Stimulated activated CD8-positive, alpha-beta memory T cell treated with anti-CD3 and anti-CD28 coated beads, Interleukin-15, amount 100 ng/mL, for 24 hours (primary cell): ENCODE measurements at regions not wholly inside any gene's neighbourhood (a gene's known extent, or its start where the extent isn't known, plus 50 kb on each side); places are given as distances from the start of the nearest gene placed in this dataset.
"Not testable (repeated sequence)": the region's sequence is repeated elsewhere in the genome, so short reads cannot be mapped to it uniquely, and the experiment has no call there.

Experiments
- DNase-seq: peaks from one replicate; pipeline ENCODE4 v3.0.0-alpha.2; 2020; ENCODE audit warnings: low read depth

- DNase-seq = no peak
These were observed 151.4 kb upstream of the EEA1 start for GRCh38 chr12:93080452-93080851.

GRCh38 chr12:93080994-93081809 lies 152.1 kb upstream of the EEA1 start:
- DNase-seq = no peak

GRCh38 chr12:93081810-93082165 lies 152.7 kb upstream of the EEA1 start:
- DNase-seq = no peak

DNA sequence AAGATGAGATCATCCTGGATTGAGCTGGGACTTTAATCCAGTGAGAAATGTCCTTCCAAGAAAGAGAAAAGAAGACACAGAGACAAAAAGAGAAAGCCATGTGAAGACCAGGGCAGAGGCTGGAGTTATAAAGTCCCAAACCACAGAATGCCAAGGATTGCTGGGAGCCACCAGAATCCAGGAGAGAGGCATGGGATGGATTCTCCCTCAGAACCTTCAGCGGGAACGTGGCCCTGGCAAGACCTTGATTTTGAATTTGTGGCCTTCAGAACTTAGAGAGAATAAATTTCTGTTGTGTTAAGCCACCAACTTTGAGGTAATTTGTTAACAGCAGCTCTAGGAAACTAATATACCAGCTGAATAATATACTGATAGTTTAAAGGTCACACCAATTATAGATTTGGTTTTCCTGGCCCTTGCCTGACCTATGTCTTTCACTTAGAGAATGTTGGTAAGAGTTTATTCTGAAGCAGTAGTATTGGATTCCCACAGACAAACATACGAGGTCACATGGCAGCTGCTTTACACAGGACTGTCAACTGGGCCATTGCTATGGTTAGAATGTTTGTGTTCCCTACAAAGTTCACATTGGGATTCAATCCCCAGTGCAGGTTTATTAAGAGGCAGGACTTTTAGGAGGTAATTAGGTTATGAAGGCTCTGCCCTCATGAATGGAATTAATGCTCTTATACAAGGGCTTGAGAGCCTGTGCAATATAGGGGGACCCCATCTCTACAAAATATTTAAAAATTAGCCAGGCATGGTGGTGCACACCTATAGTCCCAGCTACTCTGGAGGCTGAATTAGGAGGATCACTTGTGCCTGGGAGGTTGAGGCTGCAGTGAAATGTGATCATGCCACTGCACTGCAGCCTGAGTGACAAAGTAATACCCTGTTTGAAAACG lies 156.5 kb upstream of the EEA1 start:
- DNase-seq = no peak

GRCh38 chr12:93086288-93086727 lies 157.2 kb upstream of the EEA1 start:
- DNase-seq = no peak

- DNase-seq = no peak
These were observed 158.9 kb upstream of the EEA1 start for GRCh38 chr12:93087840-93088610.

DNA sequence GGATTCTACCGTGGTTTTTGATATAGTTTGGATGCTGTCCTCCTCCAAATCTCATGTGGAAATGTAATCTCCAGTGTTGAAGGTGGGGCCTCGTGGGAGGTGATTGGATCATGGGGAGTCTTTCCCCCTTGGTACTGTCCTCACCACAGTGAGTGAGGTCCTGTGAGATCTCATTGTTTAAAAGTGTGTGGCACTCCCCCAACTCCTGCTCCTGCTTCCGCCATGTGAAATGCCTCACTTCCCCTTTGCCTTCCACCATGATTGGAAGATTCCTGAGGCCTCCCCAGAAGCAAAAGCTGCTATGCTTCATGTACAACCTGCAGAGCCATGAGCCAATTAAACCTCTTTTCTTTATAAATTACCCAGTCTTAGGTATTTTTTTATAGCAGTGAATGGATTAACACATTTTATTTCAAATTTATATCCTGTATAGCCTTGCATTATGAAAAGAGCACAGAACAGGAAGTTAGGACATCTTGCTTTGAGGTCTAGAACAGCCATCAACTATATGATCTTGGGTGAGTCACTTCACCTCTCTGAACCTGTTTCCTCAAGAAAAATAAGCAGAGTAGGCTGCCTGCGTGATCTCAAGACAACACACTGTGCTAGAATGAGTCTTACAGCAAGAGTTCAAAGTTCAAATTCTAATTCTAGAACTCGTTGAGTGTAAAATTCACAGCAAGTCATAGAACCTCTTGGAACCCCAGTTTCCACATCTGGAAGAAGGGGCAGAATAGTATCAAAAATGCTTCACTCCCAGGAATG lies 160.9 kb upstream of the EEA1 start:
- no peak for DNase-seq

- DNase-seq = no peak
These were observed 161.7 kb upstream of the EEA1 start for GRCh38 chr12:93090731-93091172.

GRCh38 chr12:93091886-93092648 lies 163.0 kb upstream of the EEA1 start:
- no peak for DNase-seq

- DNase-seq = no peak
These were observed 163.5 kb upstream of the EEA1 start for GRCh38 chr12:93092649-93092945.

- no peak for DNase-seq
These were observed 164.1 kb upstream of the EEA1 start for GRCh38 chr12:93093243-93093642.

DNA sequence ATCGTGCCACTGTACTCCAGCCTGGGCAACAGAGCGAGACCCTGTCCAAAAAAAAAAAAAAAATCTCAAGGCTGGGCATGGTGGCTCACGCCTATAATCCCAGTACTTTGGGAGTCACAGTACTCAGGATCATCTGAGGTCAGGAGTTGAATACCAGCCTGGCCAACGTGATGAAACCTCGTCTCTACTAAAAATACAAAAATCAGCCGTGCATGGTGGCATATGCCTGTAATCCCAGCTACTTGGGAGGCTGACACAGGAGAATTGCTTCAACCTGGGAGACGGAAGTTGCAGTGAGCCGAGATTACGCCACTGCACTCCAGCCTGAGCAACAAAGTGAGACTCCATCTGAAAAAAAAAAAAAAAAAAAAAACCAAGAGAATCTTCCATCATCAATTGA lies 165.1 kb upstream of the EEA1 start:
- not testable (repeated sequence) for DNase-seq

- no peak for DNase-seq
These were observed 166.1 kb upstream of the EEA1 start for GRCh38 chr12:93094988-93095737.

- no peak for DNase-seq
These were observed 168.3 kb upstream of the EEA1 start for GRCh38 chr12:93097417-93097816.

DNA sequence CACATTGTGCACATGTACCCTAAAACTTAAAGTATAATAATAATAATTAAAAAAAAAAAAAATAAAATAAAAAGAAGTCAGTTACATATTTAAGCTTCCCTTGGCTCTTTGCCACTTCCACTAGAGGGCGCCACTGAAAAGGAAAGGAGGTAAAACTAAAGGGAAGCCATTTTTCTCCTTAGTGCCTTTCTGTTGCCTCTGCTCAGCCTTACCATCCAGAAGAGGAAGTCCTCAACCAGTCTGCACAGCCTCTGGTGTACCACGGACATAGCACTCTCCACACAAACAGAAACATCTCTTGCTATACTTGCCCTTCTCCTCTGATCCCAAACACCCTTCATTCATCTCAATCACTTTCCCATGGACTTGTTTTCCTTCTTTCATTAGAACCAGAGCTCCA lies 169.0 kb upstream of the EEA1 start:
- DNase-seq = peak; percentile 41

DNA sequence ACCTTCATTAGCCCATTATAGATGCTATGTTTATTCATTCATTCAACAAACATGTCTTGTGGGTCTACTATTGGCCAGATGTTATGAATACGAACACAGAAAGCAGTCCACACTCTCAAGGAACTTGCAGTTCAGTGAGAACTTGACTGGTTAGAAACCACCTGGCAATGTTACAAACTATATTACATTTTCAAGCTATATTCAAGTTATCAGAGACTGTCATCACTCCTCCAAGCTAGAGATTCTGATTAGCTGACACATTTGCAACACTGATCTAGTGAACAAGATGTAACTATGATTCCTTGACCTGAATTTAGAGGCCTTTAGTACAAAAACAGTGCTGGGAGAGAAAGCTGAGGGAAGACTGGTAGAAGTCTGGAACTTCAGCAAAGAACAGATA lies 170.7 kb upstream of the EEA1 start:
- DNase-seq = no peak

DNA sequence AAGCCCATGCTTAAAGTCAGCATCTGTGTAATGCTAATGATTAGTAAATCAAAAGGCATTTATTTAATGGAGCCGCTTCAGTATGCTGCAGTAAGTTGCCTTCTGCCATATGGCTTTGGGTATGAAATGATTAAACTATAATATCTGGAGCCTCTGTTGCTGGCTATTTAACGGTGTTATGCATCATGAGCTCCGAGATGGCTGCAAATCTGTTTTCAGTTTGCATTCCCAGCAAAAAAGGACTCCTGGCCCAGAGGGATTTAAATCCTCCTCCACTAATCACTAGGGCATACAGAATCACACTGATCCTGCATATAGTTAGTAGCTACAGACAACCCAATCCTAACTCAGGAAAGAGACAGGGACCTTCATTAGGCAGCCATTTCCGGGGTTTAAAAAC lies 171.5 kb upstream of the EEA1 start:
- DNase-seq = no peak

- no peak for DNase-seq
These were observed 172.3 kb upstream of the EEA1 start for GRCh38 chr12:93101367-93101766.

DNA sequence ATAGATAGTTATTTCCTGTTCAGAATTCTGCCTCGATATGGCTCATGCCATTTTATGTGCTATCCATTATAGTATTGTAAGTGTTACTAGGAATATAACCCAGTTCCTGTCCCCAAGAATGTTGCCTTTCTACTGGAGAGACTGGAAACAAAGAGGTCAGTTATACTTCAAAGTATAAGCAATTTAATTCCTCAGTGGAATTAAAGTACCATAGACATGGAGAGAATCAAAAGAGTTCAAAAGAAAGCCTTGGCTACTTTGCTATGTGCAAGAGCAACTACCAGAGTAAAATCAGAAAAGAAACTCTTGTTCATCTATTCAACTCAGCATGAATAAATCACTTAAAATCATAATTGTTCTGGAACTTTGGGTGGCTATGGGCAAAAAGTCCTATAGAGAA lies 173.2 kb upstream of the EEA1 start:
- no peak for DNase-seq

DNA sequence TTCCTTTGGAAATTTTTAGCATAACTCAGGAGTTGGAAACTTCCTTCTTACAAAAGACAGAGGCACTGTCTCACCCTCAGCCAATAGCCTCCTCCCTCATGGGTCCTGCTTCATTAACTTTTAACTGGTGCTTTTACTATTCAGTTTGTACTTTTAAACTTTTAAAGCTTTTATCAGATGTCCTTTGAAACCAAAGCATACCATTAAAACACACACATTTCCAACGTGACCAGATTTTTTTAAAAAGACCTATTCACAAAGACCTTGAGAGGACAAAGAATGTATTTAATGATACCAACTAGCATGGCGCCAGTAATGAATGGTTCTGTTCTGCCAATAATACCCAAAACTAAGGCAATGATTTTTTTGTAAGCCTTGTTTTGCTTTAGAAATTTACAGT lies 173.6 kb upstream of the EEA1 start:
- no peak for DNase-seq
